Coronary artery (tissue), 2 donors: ENCODE measurements at regions not wholly inside any gene's neighbourhood (a gene's known extent, or its start where the extent isn't known, plus 50 kb on each side); places are given as distances from the start of the nearest gene placed in this dataset.

ENCODE experiments used
- DNase-seq: peaks from one replicate; pipeline ENCODE4 v3.0.0-alpha.2; 2017; ENCODE audit warnings: low spot score
- H3K27ac ChIP-seq, 2 donors: fragments of 200-600 bp; sonication (generic); one replicate each; pipeline ENCODE4 v1.5.1; 2016 to 2019
- H3K4me3 ChIP-seq: fragments of 200-600 bp; sonication (generic); 2 replicates; pipeline ENCODE4 v1.5.1; 2016; ENCODE audit warnings: mild to moderate bottlenecking, moderate library complexity
- TF ChIP-seq, protein P1 (sequence below): fragments of 200-600 bp; sonication (generic); IDR thresholded peaks from one replicate; pipeline ENCODE4 v1.5.1; 2019; ENCODE audit warnings: antibody characterized with exemption

DNA sequence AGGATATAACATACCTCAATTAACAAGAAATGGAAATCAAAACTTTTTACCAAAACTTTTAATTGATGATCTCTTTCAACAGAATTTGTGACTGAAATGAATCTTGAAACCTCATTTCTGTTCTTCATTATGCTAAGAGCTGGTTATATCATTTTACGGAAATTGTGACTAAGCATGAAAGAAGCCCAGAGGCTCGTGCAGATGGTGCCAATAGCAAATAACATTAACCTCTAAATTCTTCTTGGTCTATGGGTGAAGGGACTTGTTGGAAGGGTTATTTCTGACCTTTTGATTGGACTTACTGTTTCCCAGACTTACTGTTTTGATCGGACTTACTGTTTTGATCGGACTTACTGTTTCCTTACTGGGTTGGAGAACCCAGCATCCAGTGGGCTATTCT lies 435.6 kb downstream of the TDRD15 start:
- no peak for DNase-seq
- TF ChIP-seq, protein P1, sequence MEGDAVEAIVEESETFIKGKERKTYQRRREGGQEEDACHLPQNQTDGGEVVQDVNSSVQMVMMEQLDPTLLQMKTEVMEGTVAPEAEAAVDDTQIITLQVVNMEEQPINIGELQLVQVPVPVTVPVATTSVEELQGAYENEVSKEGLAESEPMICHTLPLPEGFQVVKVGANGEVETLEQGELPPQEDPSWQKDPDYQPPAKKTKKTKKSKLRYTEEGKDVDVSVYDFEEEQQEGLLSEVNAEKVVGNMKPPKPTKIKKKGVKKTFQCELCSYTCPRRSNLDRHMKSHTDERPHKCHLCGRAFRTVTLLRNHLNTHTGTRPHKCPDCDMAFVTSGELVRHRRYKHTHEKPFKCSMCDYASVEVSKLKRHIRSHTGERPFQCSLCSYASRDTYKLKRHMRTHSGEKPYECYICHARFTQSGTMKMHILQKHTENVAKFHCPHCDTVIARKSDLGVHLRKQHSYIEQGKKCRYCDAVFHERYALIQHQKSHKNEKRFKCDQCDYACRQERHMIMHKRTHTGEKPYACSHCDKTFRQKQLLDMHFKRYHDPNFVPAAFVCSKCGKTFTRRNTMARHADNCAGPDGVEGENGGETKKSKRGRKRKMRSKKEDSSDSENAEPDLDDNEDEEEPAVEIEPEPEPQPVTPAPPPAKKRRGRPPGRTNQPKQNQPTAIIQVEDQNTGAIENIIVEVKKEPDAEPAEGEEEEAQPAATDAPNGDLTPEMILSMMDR: no peak

DNA sequence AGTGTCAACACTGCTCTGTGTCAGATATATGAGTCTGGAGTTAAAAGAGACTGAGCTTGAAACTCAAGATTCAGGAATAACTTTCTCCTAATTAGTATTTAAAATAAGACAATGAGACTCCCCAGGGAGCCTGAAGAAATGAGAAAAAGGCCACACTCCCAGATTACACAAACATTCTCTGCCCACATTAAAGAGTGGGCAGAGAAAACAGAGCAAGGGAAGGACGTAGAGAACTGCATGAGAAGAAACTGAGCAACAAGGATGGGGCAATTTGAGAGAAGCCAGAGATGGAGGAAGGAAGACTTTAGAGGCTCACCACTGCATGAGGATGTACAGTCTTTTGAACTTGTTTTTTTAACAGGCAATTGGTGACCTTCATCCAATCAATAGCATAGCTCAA lies 438.2 kb downstream of the TDRD15 start:
- DNase-seq: no peak

More for the DNA sequence above, 435.6 kb downstream of the TDRD15 start:
- H3K27ac ChIP-seq: no peak overlapping the region
- no peak overlapping the region for H3K4me3 ChIP-seq

DNA sequence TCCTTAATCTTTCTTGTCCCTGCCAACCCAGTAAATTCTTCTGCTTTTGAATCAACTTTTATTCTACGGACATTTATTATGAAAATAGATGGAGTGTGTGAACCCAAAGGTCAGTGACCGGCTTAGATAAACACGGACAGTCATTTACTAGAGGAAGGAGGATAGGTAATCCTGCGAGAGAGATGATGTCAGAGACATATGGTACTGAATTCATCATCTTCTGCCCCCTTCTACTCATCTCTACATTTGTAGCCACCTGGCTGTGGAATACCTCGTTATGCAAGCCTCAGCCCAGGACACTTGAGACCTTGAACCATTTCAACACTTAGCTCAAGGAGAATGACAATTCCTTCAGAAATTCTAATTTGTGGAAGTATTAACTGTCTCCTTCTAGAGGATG lies 443.6 kb downstream of the TDRD15 start:
- no peak overlapping the region for H3K4me3 ChIP-seq
- H3K27ac ChIP-seq: no peak overlapping the region
- TF ChIP-seq, protein P1: no peak
- no peak for DNase-seq

More for the DNA sequence above, 438.2 kb downstream of the TDRD15 start:
- no peak overlapping the region for H3K4me3 ChIP-seq
- H3K27ac ChIP-seq: no peak overlapping the region
- TF ChIP-seq, protein P1: no peak

DNA sequence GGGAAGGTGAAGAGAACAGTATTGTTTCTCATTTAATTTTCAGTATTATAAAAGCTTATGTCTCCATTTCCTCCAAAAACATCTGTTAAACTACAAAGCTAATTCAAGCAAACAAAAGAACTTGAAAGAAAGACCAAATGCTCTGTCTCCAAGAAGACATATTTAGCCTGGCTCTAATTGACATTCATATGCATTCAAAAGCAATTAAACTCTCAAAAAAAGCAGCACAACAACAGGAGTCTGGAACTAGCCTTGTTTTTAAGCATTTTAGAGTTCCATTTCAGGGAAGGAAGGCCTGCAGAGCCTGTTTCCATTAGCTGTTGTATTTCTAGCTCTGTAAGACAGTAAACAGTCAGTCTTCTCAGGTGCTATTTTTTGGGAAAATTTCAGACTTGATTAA lies 447.9 kb downstream of the TDRD15 start:
- TF ChIP-seq, protein P1: no peak
- no peak overlapping the region for H3K27ac ChIP-seq
- DNase-seq: no peak
- no peak overlapping the region for H3K4me3 ChIP-seq

DNA sequence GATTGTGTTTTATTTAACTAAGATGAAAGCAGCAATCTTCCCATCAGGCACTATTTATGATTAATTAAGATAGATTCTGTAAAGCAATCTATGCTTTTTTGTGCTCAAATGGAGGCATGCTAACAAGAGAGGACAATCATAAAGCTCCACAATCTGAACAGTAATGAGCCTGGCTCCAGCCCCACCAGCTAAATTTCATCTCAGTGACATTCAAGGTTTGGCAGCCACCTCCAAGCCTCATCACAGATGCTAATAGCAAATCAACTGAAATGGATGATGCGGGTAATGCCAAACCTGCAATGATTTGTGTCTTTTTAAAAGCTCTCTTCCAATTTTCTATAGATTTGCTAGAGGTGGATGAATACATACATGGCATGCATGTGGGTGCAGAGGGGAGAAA lies 456.6 kb downstream of the TDRD15 start:
- no peak overlapping the region for H3K27ac ChIP-seq
- TF ChIP-seq, protein P1: no peak
- no peak for DNase-seq
- H3K4me3 ChIP-seq: no peak overlapping the region

DNA sequence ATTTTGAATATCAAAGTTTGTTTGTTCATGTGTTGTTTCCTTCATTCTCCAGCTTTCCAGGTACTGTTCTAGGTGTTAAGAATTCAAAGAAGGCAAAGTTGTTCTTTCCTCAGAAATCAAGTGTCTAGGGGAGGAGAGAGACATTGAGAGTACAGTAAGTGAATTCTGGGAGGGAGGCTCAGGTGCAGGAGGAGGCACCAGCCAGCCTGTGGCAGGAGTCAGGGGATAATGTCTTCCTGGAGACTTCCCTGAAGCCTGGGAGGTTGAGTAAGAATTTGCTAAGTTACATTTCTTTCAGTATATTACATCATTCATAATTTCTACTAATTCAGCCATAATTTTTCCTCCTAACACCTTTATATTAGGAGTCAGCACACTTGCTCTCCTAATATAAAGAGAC lies 462.1 kb downstream of the TDRD15 start:
- Histone ChIP-seq H3K27ac (no peak overlapping the region), H3K4me3 (no peak overlapping the region)
- DNase-seq: no peak
- TF ChIP-seq, protein P1: no peak

DNA sequence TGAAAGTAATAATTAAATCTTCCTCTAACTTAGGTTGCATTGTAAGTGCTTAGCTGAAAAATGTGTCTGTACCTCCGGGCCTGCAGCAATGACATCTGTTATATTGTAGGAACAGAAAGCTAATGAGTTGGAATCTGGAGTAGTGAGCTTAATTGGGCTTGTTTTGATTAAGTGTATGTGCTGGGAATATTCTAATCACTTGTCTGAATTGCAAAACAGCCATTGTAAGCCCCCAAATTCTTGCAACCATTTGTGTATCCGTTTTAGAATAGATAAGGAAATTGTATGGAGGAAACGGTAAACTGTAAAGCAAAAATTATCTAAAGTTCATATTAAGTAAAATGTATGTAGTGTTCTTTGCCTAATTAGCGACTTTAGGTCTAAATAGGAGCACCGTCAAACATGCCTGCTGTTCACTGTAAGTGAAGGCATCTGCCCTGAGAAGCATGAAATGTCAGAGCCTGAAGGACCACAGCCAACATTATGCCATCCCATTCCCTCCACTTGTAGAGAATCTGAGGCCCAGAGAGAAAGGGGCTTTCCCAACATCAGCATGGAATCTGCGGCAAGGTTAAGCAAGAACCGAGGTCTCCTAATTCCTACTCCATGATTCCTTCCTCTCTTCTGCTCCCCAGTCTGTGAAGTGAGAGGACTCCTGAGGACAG lies 466.4 kb downstream of the TDRD15 start:
- H3K4me3 ChIP-seq: no peak overlapping the region
- TF ChIP-seq, protein P1: no peak
- no peak overlapping the region for H3K27ac ChIP-seq
- no peak for DNase-seq
